Right lobe of liver (tissue), 4 donors: ENCODE measurements at regions not wholly inside any gene's neighbourhood (a gene's known extent, or its start where the extent isn't known, plus 50 kb on each side); places are given as distances from the start of the nearest gene placed in this dataset.

Experiments used
- POLR2A ChIP-seq: fragments of 450-650 bp; IDR thresholded peaks from one replicate; pipeline ENCODE4 v1.6.1; 2017; ENCODE audit warnings: antibody characterized with exemption, mild to moderate bottlenecking
- TF ChIP-seq, protein P1 (sequence below), 4 donors: fragments of 200-600 bp in 3 of 4; fragments of 450-650 bp in 1 of 4; IDR thresholded peaks; one replicate each; pipeline versions ENCODE4 v1.5.1 to v1.8.0; 2016 to 2022; ENCODE audit warnings: antibody characterized with exemption in 4 of 4, mild to moderate bottlenecking in 2 of 4
- donor health status: DM: no; HTN: no; CAD: no.
- donor health status: DM: no; HTN: no; CAD: no.
- donor health status: DM: no; HTN: yes; CAD: no.

DNA sequence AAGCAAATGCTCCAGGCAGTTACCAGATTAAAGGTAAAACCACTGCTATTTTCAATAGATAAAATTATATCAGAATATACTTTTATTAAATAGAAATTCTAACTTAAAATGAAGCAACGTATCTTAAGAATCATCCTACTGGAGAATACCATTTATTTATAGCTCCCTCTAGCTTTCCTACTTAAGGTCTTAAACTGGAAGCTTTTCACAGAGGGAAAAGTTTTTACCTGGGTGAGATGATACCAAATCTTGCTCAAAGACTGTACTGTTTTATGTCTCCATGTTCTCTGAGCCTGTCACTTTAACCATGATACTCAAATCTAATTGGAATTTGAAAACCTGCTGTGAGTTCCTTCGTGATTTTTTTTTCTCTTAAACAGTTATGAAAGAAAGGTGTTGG, 291.8 kb downstream of the AASDHPPT start:
- TF ChIP-seq, protein P1, sequence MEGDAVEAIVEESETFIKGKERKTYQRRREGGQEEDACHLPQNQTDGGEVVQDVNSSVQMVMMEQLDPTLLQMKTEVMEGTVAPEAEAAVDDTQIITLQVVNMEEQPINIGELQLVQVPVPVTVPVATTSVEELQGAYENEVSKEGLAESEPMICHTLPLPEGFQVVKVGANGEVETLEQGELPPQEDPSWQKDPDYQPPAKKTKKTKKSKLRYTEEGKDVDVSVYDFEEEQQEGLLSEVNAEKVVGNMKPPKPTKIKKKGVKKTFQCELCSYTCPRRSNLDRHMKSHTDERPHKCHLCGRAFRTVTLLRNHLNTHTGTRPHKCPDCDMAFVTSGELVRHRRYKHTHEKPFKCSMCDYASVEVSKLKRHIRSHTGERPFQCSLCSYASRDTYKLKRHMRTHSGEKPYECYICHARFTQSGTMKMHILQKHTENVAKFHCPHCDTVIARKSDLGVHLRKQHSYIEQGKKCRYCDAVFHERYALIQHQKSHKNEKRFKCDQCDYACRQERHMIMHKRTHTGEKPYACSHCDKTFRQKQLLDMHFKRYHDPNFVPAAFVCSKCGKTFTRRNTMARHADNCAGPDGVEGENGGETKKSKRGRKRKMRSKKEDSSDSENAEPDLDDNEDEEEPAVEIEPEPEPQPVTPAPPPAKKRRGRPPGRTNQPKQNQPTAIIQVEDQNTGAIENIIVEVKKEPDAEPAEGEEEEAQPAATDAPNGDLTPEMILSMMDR (IDR thresholded peaks at IDR 0.05), result no peak
- no peak for TF ChIP-seq POLR2A
